B cell (primary cell): ENCODE measurements at regions not wholly inside any gene's neighbourhood (a gene's known extent, or its start where the extent isn't known, plus 50 kb on each side); places are given as distances from the start of the nearest gene placed in this dataset.

Experiments
- ATAC-seq: fragments of 200-7000 bp; cut with Tn5 transposase; one replicate; pipeline ENCODE4 v1.10.0; 2021; ENCODE audit warnings: low read depth, mild to moderate bottlenecking, moderate number of reproducible peaks, moderate library complexity
- CTCF ChIA-PET: fragments of 350-600 bp; sonication (Branson Sonifier 250); formaldehyde crosslinking; loops from one replicate; lab custom pipeline; 2021; ENCODE audit warnings: antibody characterized with exemption, inconsistent platforms; lab: Charles Lee
- POLR2A ChIA-PET: fragments of 350-600 bp; sonication (Branson Sonifier 250); formaldehyde crosslinking; loops from one replicate; lab custom pipeline; 2021; ENCODE audit warnings: antibody characterized with exemption; lab: Charles Lee
- DNase-seq: peaks from one replicate; pipeline ENCODE4 v3.0.0; 2013
- H2AFZ ChIP-seq: 2 replicates; pipeline ENCODE4 v1.6.1; 2012; ENCODE audit warnings: mild to moderate bottlenecking, low read depth, low read length; ENCODE audit not compliant: insufficient read depth, poor library complexity, severe bottlenecking
- H3K27ac ChIP-seq, 2 donors: 1 replicate in 1 of 2; 2 replicates in 1 of 2; pipeline ENCODE4 v1.5.1; 2012 to 2013; ENCODE audit warnings: low read length in 2 of 2, mild to moderate bottlenecking in 2 of 2, moderate library complexity in 1 of 2
- H3K27me3 ChIP-seq, 4 experiments: fragments of 200-600 bp in 1 of 4; sonication (generic) in 1 of 4; replicated peaks in 1 of 4; 1 replicate in 2 of 4; 2 replicates in 2 of 4; pipeline versions ENCODE4 v1.6.1 to v1.7.0; 2013 to 2016; ENCODE audit warnings: low read length in 3 of 4, mild to moderate bottlenecking in 2 of 4, mixed read lengths in 1 of 4, moderate library complexity in 1 of 4; ENCODE audit not compliant: insufficient read depth in 4 of 4, control insufficient read depth in 3 of 4; ENCODE audit errors: control extremely low read depth in 1 of 4
- H3K36me3 ChIP-seq, 2 experiments: replicated peaks in 1 of 2; 1 replicate in 1 of 2; 2 replicates in 1 of 2; pipeline versions ENCODE4 v1.6.1 to v1.7.1; 2013; ENCODE audit warnings: low read length in 1 of 2; ENCODE audit not compliant: insufficient read depth in 2 of 2, control insufficient read depth in 1 of 2; ENCODE audit errors: control extremely low read depth in 1 of 2, extremely low read depth in 1 of 2
- H3K4me1 ChIP-seq, 2 donors: fragments of 200-600 bp in 1 of 2; sonication (generic) in 1 of 2; 1 replicate in 1 of 2; 2 replicates in 1 of 2; pipeline versions ENCODE4 v1.5.1 to v1.6.1; 2013 to 2017; ENCODE audit warnings: low read length in 2 of 2; ENCODE audit not compliant: control insufficient read depth in 2 of 2, insufficient read depth in 2 of 2
- H3K4me2 ChIP-seq: replicated peaks from 2 replicates; pipeline ENCODE3; 2012; ENCODE audit warnings: mild to moderate bottlenecking, low read depth, low read length; ENCODE audit not compliant: poor library complexity, severe bottlenecking
- H3K4me3 ChIP-seq, 5 experiments: fragments of 200-600 bp in 1 of 5; sonication (generic) in 1 of 5; 1 replicate in 3 of 5; 2 replicates in 2 of 5; pipeline versions ENCODE4 v1.5.1 to v1.7.0; 2011 to 2016; ENCODE audit warnings: low read length in 4 of 5, mild to moderate bottlenecking in 4 of 5, low read depth in 2 of 5, control low read depth in 1 of 5, moderate library complexity in 1 of 5; ENCODE audit not compliant: insufficient read depth in 1 of 5; ENCODE audit errors: control extremely low read depth in 1 of 5, extremely low read depth in 1 of 5
- H3K79me2 ChIP-seq: fragments of 200-600 bp; sonication (generic); one replicate; pipeline ENCODE4 v1.6.0; 2016; ENCODE audit warnings: low read length; ENCODE audit not compliant: control insufficient read depth, insufficient read depth
- H3K9ac ChIP-seq: fragments of 200-600 bp; sonication (generic); 2 replicates; pipeline ENCODE4 v1.6.1; 2017; ENCODE audit warnings: mild to moderate bottlenecking, low read length, moderate library complexity
- H3K9me3 ChIP-seq, 3 donors: one replicate each; pipeline versions ENCODE4 v1.6.1 to v1.7.1; 2013; ENCODE audit warnings: low read length in 2 of 3; ENCODE audit not compliant: control insufficient read depth in 2 of 3, insufficient read depth in 1 of 3; ENCODE audit errors: control extremely low read depth in 1 of 3
- H4K20me1 ChIP-seq: 2 replicates; pipeline ENCODE4 v1.6.0; 2012; ENCODE audit warnings: mild to moderate bottlenecking, low read length; ENCODE audit not compliant: insufficient read depth, control insufficient read depth, poor library complexity, severe bottlenecking
- H3K27ac Mint-ChIP-seq: one replicate; pipeline ENCODE4 v1.8.0; 2021; ENCODE audit warnings: mixed read lengths
- H3K27me3 Mint-ChIP-seq: one replicate; pipeline ENCODE4 v1.8.0; 2021; ENCODE audit warnings: mixed read lengths
- H3K4me1 Mint-ChIP-seq: one replicate; pipeline ENCODE4 v1.8.0; 2021; ENCODE audit warnings: mixed read lengths
- H3K4me3 Mint-ChIP-seq: one replicate; pipeline ENCODE4 v1.8.0; 2021; ENCODE audit warnings: mixed read lengths
- H3K9me3 Mint-ChIP-seq: one replicate; pipeline ENCODE4 v1.8.0; 2022; ENCODE audit warnings: mixed read lengths; ENCODE audit not compliant: insufficient read depth
- CTCF ChIP-seq: fragments of 200-600 bp; IDR thresholded peaks from one replicate; pipeline ENCODE4 v1.8.0; 2022; ENCODE audit warnings: antibody characterized with exemption, mild to moderate bottlenecking
- EZH2 ChIP-seq: IDR thresholded peaks from 2 replicates; pipeline ENCODE4 v1.6.1; 2012; ENCODE audit warnings: borderline replicate concordance, low read depth, mild to moderate bottlenecking, moderate library complexity, low read length; ENCODE audit not compliant: insufficient read depth, poor library complexity, severe bottlenecking
- WGBS: methylation state at CpG from one replicate; pipeline ENCODE4 v1.1.5; 2013; ENCODE audit warnings: missing lambda C conversion rate; ENCODE audit not compliant: insufficient coverage; 5-methylcytosine and 5-hydroxymethylcytosine counted together
- intact Hi-C: fragments of 100-400 bp; cut with micrococcal nuclease; formaldehyde crosslinking; loops from one replicate; pipeline ENCODE4 v1.10.0; 2022

DNA sequence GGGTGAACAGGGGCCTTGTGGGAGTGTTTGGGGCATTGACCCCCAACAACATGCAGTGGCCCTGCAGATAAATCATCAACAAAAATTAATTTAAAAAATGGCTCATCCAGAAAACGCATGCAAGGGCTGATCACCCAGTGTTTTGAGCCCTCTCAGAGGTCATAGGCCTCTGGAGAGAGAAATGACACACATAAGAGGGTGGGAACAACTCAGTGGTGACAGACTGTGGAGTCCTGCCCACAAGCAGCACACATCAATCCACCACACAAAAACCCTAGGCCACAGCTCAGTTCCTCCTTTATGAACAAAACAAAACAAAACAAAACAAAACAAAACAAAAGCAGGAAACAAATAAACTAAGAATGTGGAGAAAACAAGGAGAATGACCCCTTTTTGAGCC is 351.7 kb upstream of the SPHKAP start:
- ATAC-seq (no peak), DNase-seq (no peak)
- no peaks in the 10 kb centered on the region for H3K27me3 Mint-ChIP-seq
- WGBS = no CpG with 5 or more reads among the region's 1 CpG
- no peaks in the 10 kb centered on the region for H3K79me2 ChIP-seq
- intact Hi-C loops = no loop called here
- H3K27ac Mint-ChIP-seq = no peak overlapping the region
- H3K36me3 ChIP-seq = no peaks in the 10 kb centered on the region
- H3K4me1 ChIP-seq = no peaks in the 10 kb centered on the region
- H4K20me1 ChIP-seq = no peaks in the 10 kb centered on the region
- ChIA-PET POLR2A (no interaction called here), CTCF (no interaction called here)
- H2AFZ ChIP-seq = no peak overlapping the region
- no peaks in the 10 kb centered on the region for H3K4me1 Mint-ChIP-seq
- H3K9me3 Mint-ChIP-seq = peaks cover 5% of the 10 kb centered on the region
- no peak overlapping the region for H3K4me3 Mint-ChIP-seq
- no peak overlapping the region for H3K4me3 ChIP-seq
- no peak overlapping the region for H3K27ac ChIP-seq
- no peak for TF ChIP-seq EZH2
- no peak for TF ChIP-seq CTCF
- peaks cover 0 to 3% (median 2%) of the 10 kb centered on the region in 3 donors for H3K9me3 ChIP-seq
- H3K27me3 ChIP-seq = no peaks in the 10 kb centered on the region
- no peak overlapping the region for H3K4me2 ChIP-seq
- H3K9ac ChIP-seq = no peak overlapping the region

DNA sequence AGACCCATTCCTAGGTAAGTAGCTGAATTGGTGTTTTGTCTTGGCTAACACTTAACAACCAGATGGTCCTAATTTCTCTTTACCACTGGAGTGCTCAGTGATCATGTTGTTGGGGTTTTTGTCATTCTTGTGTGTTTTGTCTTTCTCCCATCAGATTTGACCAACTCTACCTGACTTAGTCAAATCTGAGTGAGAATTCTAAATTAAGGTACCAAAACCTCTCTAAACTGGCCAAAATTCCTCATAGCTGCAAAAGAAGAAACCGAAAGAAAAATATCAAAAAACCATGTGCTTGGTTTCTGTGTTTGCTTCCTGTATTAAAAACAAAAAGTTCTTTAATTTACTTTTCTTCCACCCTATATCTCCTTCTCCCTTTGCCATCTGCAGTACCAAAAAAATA is 350.7 kb upstream of the SPHKAP start:
- Mint-ChIP-seq H3K27ac (no peak overlapping the region), H3K4me3 (no peak overlapping the region), H3K4me1 (no peaks in the 10 kb centered on the region), H3K27me3 (no peaks in the 10 kb centered on the region), H3K9me3 (peaks cover 5% of the 10 kb centered on the region)
- Histone ChIP-seq H3K4me1 (no peaks in the 10 kb centered on the region), H3K9me3 (peaks cover 2 to 4% (median 3%) of the 10 kb centered on the region in 3 donors), H3K36me3 (no peaks in the 10 kb centered on the region), H3K4me2 (no peak overlapping the region), H3K4me3 (no peak overlapping the region), H2AFZ (no peak overlapping the region), H3K9ac (no peak overlapping the region), H3K27me3 (no peaks in the 10 kb centered on the region), H3K79me2 (no peaks in the 10 kb centered on the region), H3K27ac (no peak overlapping the region), H4K20me1 (no peaks in the 10 kb centered on the region)
- no CpG with 5 or more reads among the region's 1 CpG for WGBS
- intact Hi-C loops = no loop called here
- TF ChIP-seq CTCF (no peak), EZH2 (no peak)
- DNase-seq (no peak), ATAC-seq (no peak)
- POLR2A ChIA-PET = no interaction called here
- CTCF ChIA-PET = no interaction called here
